CD8-positive, alpha-beta memory T cell (primary cell): ENCODE measurements at regions not wholly inside any gene's neighbourhood (a gene's known extent, or its start where the extent isn't known, plus 50 kb on each side); places are given as distances from the start of the nearest gene placed in this dataset.

Source experiments
- CTCF ChIA-PET: fragments of 350-600 bp; sonication (Branson Sonifier 250); formaldehyde crosslinking; loops from one replicate; lab custom pipeline; 2021; ENCODE audit warnings: antibody characterized with exemption; lab: Charles Lee
- POLR2A ChIA-PET: fragments of 350-600 bp; sonication (Branson Sonifier 250); formaldehyde crosslinking; loops from one replicate; lab custom pipeline; 2021; ENCODE audit warnings: antibody characterized with exemption; lab: Charles Lee
- DNase-seq, 5 donors: peaks; one replicate each; pipeline versions ENCODE4 v3.0.0 to v3.0.0-alpha.2; 2020 to 2022; ENCODE audit warnings: mixed read lengths in 1 of 5
- H3K27ac ChIP-seq: one replicate; pipeline ENCODE4 v1.7.0; 2013; ENCODE audit warnings: low read depth, mild to moderate bottlenecking, low read length, moderate library complexity
- H3K27me3 ChIP-seq: 2 replicates; pipeline ENCODE4 v1.7.0; 2013; ENCODE audit warnings: low read length, mild to moderate bottlenecking; ENCODE audit not compliant: insufficient read depth, poor library complexity, severe bottlenecking
- H3K36me3 ChIP-seq: 2 replicates; pipeline ENCODE4 v1.7.0; 2013; ENCODE audit warnings: mild to moderate bottlenecking, low read length, moderate library complexity; ENCODE audit not compliant: insufficient read depth
- H3K4me1 ChIP-seq: 2 replicates; pipeline ENCODE4 v1.7.0; 2013; ENCODE audit warnings: mild to moderate bottlenecking, low read length, moderate library complexity; ENCODE audit not compliant: insufficient read depth
- H3K4me3 ChIP-seq: 2 replicates; pipeline ENCODE4 v1.7.0; 2013; ENCODE audit warnings: mild to moderate bottlenecking, low read length
- H3K9me3 ChIP-seq: 2 replicates; pipeline ENCODE4 v1.7.0; 2013; ENCODE audit warnings: mild to moderate bottlenecking, low read length
- H3K27ac Mint-ChIP-seq, 8 donors: one replicate each; pipeline ENCODE4 v1.8.0; 2020 to 2021; ENCODE audit warnings: mixed read lengths in 8 of 8, mild to moderate bottlenecking in 6 of 8, inconsistent platforms in 3 of 8, moderate library complexity in 3 of 8
- H3K27me3 Mint-ChIP-seq, 2 donors: one replicate each; pipeline ENCODE4 v1.8.0; 2020 to 2021; ENCODE audit warnings: mixed read lengths in 2 of 2, mild to moderate bottlenecking in 1 of 2, moderate library complexity in 1 of 2
- H3K36me3 Mint-ChIP-seq, 3 donors: one replicate each; pipeline ENCODE4 v1.8.0; 2020 to 2021; ENCODE audit warnings: mixed read lengths in 3 of 3, inconsistent platforms in 1 of 3, mild to moderate bottlenecking in 1 of 3
- H3K4me1 Mint-ChIP-seq, 3 donors: one replicate each; pipeline ENCODE4 v1.8.0; 2020 to 2021; ENCODE audit warnings: mixed read lengths in 3 of 3, inconsistent platforms in 1 of 3, mild to moderate bottlenecking in 1 of 3
- H3K4me3 Mint-ChIP-seq, 7 donors: one replicate each; pipeline ENCODE4 v1.8.0; 2020 to 2021; ENCODE audit warnings: mixed read lengths in 7 of 7, mild to moderate bottlenecking in 6 of 7, moderate library complexity in 4 of 7, inconsistent platforms in 2 of 7
- H3K9me3 Mint-ChIP-seq, 5 donors: one replicate each; pipeline ENCODE4 v1.8.0; 2020 to 2022; ENCODE audit warnings: mixed read lengths in 5 of 5, mild to moderate bottlenecking in 3 of 5, moderate library complexity in 2 of 5, inconsistent platforms in 1 of 5

DNA sequence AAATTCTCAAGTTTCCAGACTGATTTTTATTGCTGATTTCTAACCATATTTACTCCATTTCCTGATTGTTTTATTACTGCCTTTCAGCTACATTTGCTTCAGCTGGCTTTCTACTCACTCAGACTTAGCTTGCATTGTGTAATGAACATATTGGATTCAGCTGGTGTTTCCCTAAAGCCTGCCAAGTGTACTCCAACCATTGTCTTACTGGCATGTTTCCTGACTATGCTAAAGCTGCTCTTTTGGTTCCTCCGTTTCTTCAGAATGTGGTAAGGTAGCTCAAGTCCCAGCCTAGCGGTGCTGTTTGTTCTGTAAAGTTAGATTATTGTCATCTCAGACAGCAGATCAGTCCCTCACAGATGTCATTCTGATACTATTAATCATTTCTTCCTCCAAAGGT lies 53.1 kb upstream of the GLRA2 start:
- Mint-ChIP-seq H3K9me3 (no peaks in the 10 kb centered on the region), H3K27me3 (peaks cover 0 to 4% of the 10 kb centered on the region in 2 donors), H3K36me3 (no peaks in the 10 kb centered on the region), H3K27ac (no peak overlapping the region), H3K4me1 (no peaks in the 10 kb centered on the region), H3K4me3 (no peak overlapping the region)
- H3K9me3 ChIP-seq: no peaks in the 10 kb centered on the region
- no peak overlapping the region for H3K4me3 ChIP-seq
- H3K27me3 ChIP-seq: no peaks in the 10 kb centered on the region
- no peak for DNase-seq
- CTCF ChIA-PET: no interaction called here
- no peak overlapping the region for H3K27ac ChIP-seq
- POLR2A ChIA-PET: no interaction called here
- no peaks in the 10 kb centered on the region for H3K4me1 ChIP-seq
- H3K36me3 ChIP-seq: no peaks in the 10 kb centered on the region

DNA sequence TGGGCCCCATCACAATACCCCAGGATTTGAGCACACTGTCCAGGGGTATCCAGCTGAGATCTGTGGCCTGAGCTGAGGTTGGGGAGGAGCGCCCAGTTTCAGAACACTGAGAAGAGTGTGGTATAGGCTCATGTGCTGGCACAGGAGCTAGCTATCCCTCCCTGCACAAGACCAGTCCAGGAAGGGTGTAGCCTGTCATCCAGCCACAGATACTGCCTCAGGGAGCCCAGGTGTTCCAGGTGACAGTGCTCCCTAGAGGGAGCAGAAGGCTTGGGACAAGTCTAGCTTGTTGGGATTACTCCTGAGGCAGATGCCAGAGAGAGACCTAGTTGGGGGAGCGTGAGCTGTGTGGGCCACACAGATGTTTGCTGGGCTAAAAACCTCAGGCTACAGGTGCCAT lies 79.6 kb upstream of the GLRA2 start:
- H3K4me3 Mint-ChIP-seq: no peak overlapping the region
- H3K36me3 Mint-ChIP-seq: no peaks in the 10 kb centered on the region
- no peak overlapping the region for H3K27ac Mint-ChIP-seq
- POLR2A ChIA-PET: no interaction called here
- Histone ChIP-seq H3K27ac (no peak overlapping the region), H3K36me3 (no peaks in the 10 kb centered on the region), H3K4me3 (no peak overlapping the region), H3K9me3 (no peaks in the 10 kb centered on the region), H3K4me1 (no peaks in the 10 kb centered on the region), H3K27me3 (no peaks in the 10 kb centered on the region)
- no peak for DNase-seq
- H3K4me1 Mint-ChIP-seq: no peaks in the 10 kb centered on the region
- H3K27me3 Mint-ChIP-seq: peaks cover 1 to 3% of the 10 kb centered on the region in 2 donors
- H3K9me3 Mint-ChIP-seq: peaks cover 0 to 5% (median 0%) of the 10 kb centered on the region in 5 donors
- CTCF ChIA-PET: no interaction called here

DNA sequence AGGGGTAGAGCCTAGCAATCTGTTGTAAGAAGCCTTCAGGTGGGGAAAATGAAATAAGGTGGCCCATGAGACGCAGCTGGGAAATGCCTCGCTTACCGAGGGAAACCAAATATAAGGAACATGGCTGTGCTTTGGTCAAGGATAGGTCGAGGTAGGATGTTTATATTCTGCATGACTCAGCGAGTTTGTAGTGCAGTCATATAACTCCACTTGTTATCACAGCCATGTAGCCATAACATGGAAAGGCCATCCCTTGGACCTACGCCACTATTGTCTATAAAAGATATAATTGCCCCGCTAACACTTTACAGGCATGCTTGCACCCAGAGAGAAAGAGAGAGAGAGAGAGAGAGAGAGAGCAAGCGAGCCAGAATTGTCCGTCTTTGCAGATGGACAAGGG lies 80.9 kb upstream of the GLRA2 start:
- Mint-ChIP-seq H3K4me3 (no peak overlapping the region), H3K9me3 (peaks cover 0 to 5% (median 0%) of the 10 kb centered on the region in 5 donors), H3K4me1 (no peaks in the 10 kb centered on the region), H3K27ac (no peak overlapping the region), H3K27me3 (peaks cover 1 to 3% of the 10 kb centered on the region in 2 donors), H3K36me3 (no peaks in the 10 kb centered on the region)
- Histone ChIP-seq H3K9me3 (no peaks in the 10 kb centered on the region), H3K27ac (no peak overlapping the region), H3K4me1 (no peaks in the 10 kb centered on the region), H3K27me3 (no peaks in the 10 kb centered on the region), H3K4me3 (no peak overlapping the region), H3K36me3 (no peaks in the 10 kb centered on the region)
- no peak for DNase-seq
- POLR2A ChIA-PET: no interaction called here
- CTCF ChIA-PET: no interaction called here

DNA sequence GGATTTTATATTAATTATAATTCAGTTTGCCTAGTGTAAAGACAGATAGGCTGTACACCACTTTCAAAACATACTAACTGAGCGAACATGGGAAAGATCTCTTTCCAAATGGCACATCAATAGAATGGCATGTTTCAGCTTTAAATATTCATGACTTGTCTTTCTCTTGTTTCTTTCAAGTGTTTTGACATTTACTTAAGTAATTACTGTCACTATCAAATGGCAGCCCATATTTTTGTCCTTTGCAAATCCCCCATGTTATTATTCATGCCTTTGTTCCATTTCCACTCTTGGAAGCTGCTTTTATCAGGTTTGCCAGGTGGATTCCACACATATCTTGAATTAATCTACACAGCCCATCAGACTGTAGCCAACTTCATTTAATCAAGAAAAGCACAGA lies 89.2 kb upstream of the GLRA2 start:
- peaks cover 0 to 6% (median 0%) of the 10 kb centered on the region in 5 donors for H3K9me3 Mint-ChIP-seq
- H3K4me1 Mint-ChIP-seq: no peaks in the 10 kb centered on the region
- DNase-seq: no peak
- ChIA-PET POLR2A (no interaction called here), CTCF (no interaction called here)
- Histone ChIP-seq H3K4me1 (no peaks in the 10 kb centered on the region), H3K36me3 (no peaks in the 10 kb centered on the region), H3K27ac (no peak overlapping the region), H3K9me3 (no peaks in the 10 kb centered on the region), H3K27me3 (no peaks in the 10 kb centered on the region), H3K4me3 (no peak overlapping the region)
- H3K27ac Mint-ChIP-seq: no peak overlapping the region
- H3K4me3 Mint-ChIP-seq: no peak overlapping the region
- no peaks in the 10 kb centered on the region for H3K36me3 Mint-ChIP-seq
- peaks cover 0 to 3% of the 10 kb centered on the region in 2 donors for H3K27me3 Mint-ChIP-seq

DNA sequence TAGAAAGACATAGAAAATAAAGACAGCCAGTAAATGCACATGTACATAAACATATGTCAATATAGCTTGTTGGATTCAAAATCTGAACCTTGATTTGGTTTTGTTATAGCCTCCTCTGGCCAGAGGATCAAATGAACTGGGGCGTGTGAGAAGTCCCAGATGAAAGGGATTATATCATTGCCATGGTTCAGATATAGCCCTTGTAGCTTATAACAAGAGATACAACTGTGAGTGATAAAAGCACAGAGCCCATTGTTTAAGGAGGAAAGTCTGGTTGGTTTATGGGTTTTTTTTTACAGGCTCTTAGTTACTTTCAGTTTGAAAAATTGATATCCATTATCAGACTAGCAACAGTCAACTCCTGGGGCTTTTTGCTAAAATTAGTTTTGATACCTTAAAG lies 101.7 kb upstream of the GLRA2 start:
- H3K27ac Mint-ChIP-seq: no peak overlapping the region
- CTCF ChIA-PET: no interaction called here
- POLR2A ChIA-PET: no interaction called here
- Histone ChIP-seq H3K27me3 (no peaks in the 10 kb centered on the region), H3K9me3 (no peaks in the 10 kb centered on the region), H3K4me1 (no peaks in the 10 kb centered on the region), H3K36me3 (no peaks in the 10 kb centered on the region), H3K27ac (no peak overlapping the region), H3K4me3 (no peak overlapping the region)
- peaks cover 0 to 2% of the 10 kb centered on the region in 2 donors for H3K27me3 Mint-ChIP-seq
- no peaks in the 10 kb centered on the region for H3K4me1 Mint-ChIP-seq
- no peak overlapping the region for H3K4me3 Mint-ChIP-seq
- peaks cover 0 to 4% (median 0%) of the 10 kb centered on the region in 5 donors for H3K9me3 Mint-ChIP-seq
- no peak for DNase-seq
- H3K36me3 Mint-ChIP-seq: no peaks in the 10 kb centered on the region

DNA sequence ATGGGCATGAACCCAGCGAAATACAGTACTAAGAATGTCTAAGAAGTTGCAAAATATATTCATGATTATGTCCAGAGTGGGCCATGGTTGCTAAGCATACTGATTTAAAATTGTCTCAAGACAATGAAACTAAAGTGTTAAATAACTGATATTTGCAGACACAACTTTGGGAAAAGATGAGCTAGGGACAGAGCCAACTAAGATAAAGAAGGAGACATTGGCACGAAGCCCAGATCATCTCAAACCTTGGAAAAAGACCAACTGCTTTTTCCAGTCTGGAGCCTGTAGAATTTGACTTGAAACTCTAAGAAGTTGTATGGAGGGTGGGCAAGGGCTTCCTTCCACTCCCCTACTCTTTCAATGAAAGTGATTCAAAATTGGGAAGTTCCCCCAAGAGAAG lies 108.5 kb upstream of the GLRA2 start:
- ChIA-PET POLR2A (no interaction called here), CTCF (no interaction called here)
- Mint-ChIP-seq H3K4me3 (no peak overlapping the region), H3K27me3 (peaks cover 0 to 4% of the 10 kb centered on the region in 2 donors), H3K27ac (no peak overlapping the region), H3K4me1 (no peaks in the 10 kb centered on the region), H3K36me3 (no peaks in the 10 kb centered on the region), H3K9me3 (peaks cover 0 to 3% (median 0%) of the 10 kb centered on the region in 5 donors)
- H3K27me3 ChIP-seq: no peaks in the 10 kb centered on the region
- no peaks in the 10 kb centered on the region for H3K36me3 ChIP-seq
- no peaks in the 10 kb centered on the region for H3K4me1 ChIP-seq
- no peak overlapping the region for H3K4me3 ChIP-seq
- no peak overlapping the region for H3K27ac ChIP-seq
- DNase-seq: no peak
- H3K9me3 ChIP-seq: no peaks in the 10 kb centered on the region

DNA sequence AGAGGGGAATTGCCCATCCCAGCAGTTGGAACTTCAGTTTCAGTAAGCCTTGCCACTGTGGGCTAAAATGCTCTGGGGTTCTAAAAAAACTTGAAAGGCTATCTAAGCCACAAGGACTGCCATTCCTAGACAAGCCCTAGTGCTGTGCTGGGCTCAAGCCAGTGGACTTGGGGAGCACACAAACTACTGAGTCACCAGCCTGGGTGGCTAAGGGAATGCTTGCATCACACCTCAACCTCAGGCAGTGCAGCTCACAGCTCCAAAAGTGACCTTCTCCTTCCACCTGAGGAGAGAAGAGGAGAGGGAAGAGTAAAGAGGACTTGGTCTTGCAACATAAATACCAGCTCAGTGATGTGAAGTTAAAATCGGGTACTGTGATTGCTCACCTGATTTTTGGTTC lies 116.7 kb upstream of the GLRA2 start:
- H3K27ac ChIP-seq: no peak overlapping the region
- no peaks in the 10 kb centered on the region for H3K36me3 ChIP-seq
- Mint-ChIP-seq H3K9me3 (peaks cover 0 to 3% (median 0%) of the 10 kb centered on the region in 5 donors), H3K27me3 (peaks cover 0 to 10% of the 10 kb centered on the region in 2 donors), H3K4me1 (no peaks in the 10 kb centered on the region), H3K36me3 (peaks cover 0 to 2% (median 0%) of the 10 kb centered on the region in 3 donors), H3K27ac (no peak overlapping the region), H3K4me3 (no peak overlapping the region)
- DNase-seq: no peak
- H3K4me1 ChIP-seq: no peaks in the 10 kb centered on the region
- no peaks in the 10 kb centered on the region for H3K27me3 ChIP-seq
- H3K4me3 ChIP-seq: no peak overlapping the region
- CTCF ChIA-PET: no interaction called here
- POLR2A ChIA-PET: no interaction called here
- no peaks in the 10 kb centered on the region for H3K9me3 ChIP-seq

DNA sequence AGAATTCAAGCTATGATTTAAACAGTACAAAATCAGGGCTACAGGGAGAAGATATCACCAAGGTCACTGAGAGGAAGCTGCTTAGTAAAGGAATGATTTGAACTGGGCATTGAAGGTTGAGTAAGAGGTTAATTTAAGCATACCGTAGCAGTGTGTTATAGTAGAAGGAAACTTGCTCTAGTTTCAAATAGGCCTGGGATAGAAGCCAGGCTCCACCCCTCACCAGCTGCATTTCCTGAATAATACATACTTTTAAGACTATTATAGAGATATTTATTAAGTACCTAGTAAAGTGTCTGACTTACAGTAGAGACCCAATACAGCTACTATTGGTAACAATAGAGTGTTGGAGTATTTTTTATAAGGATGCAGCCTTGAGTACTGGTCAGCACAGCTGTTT lies 118.0 kb upstream of the GLRA2 start:
- no peaks in the 10 kb centered on the region for H3K27me3 ChIP-seq
- DNase-seq: no peak
- H3K4me1 Mint-ChIP-seq: no peaks in the 10 kb centered on the region
- H3K27me3 Mint-ChIP-seq: peaks cover 0 to 10% of the 10 kb centered on the region in 2 donors
- H3K36me3 ChIP-seq: no peaks in the 10 kb centered on the region
- no peak overlapping the region for H3K27ac Mint-ChIP-seq
- no peaks in the 10 kb centered on the region for H3K9me3 ChIP-seq
- H3K27ac ChIP-seq: no peak overlapping the region
- no peak overlapping the region for H3K4me3 Mint-ChIP-seq
- no peaks in the 10 kb centered on the region for H3K4me1 ChIP-seq
- H3K36me3 Mint-ChIP-seq: peaks cover 0 to 2% (median 0%) of the 10 kb centered on the region in 3 donors
- no peak overlapping the region for H3K4me3 ChIP-seq
- ChIA-PET POLR2A (no interaction called here), CTCF (no interaction called here)
- peaks cover 0 to 3% (median 0%) of the 10 kb centered on the region in 5 donors for H3K9me3 Mint-ChIP-seq

DNA sequence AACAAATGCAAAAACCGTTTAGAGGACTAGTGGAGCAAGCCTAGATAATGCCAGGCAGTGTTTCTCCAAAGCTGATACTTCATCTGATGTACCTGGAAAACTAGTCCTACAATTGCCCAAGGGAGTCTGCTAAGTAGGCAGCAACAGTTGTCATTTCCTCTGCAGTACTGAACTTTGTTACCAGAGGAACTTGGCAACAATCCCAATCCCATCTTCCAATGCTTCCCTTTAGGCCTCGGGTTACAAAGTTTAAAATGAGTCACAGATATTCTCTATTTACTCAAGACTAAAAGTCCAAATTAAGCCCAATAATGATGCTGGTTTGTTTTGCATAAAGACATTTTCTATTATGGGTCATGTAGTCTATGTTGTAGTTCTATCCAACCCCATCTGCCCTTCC lies 120.0 kb upstream of the GLRA2 start:
- CTCF ChIA-PET: no interaction called here

More for the DNA sequence above, 120.0 kb upstream of the GLRA2 start:
- Histone ChIP-seq H3K27me3 (no peaks in the 10 kb centered on the region), H3K4me3 (no peak overlapping the region), H3K27ac (no peak overlapping the region), H3K4me1 (no peaks in the 10 kb centered on the region), H3K9me3 (no peaks in the 10 kb centered on the region), H3K36me3 (no peaks in the 10 kb centered on the region)
- H3K4me1 Mint-ChIP-seq: no peaks in the 10 kb centered on the region
- H3K36me3 Mint-ChIP-seq: peaks cover 0 to 2% (median 0%) of the 10 kb centered on the region in 3 donors
- H3K27me3 Mint-ChIP-seq: peaks cover 0 to 10% of the 10 kb centered on the region in 2 donors
- POLR2A ChIA-PET: no interaction called here
- no peak overlapping the region for H3K27ac Mint-ChIP-seq
- no peak overlapping the region for H3K4me3 Mint-ChIP-seq
- no peak for DNase-seq
- H3K9me3 Mint-ChIP-seq: peaks cover 0 to 6% (median 0%) of the 10 kb centered on the region in 5 donors
